NCI-H128 (cell line): ENCODE measurements at regions not wholly inside any gene's neighbourhood (a gene's known extent, or its start where the extent isn't known, plus 50 kb on each side); places are given as distances from the start of the nearest gene placed in this dataset.
A peak's percentile ranks its signal among the peaks of the same experiment; 100 is the strongest.
"Not testable (repeated sequence)": the region's sequence is repeated elsewhere in the genome, so short reads cannot be mapped to it uniquely, and the experiment has no call there.

Source experiments
- DNase-seq: peaks from one replicate; lab custom pipeline; 2025; ENCODE audit not compliant: unreplicated experiment; lab: John Stamatoyannopoulos, UW

DNA sequence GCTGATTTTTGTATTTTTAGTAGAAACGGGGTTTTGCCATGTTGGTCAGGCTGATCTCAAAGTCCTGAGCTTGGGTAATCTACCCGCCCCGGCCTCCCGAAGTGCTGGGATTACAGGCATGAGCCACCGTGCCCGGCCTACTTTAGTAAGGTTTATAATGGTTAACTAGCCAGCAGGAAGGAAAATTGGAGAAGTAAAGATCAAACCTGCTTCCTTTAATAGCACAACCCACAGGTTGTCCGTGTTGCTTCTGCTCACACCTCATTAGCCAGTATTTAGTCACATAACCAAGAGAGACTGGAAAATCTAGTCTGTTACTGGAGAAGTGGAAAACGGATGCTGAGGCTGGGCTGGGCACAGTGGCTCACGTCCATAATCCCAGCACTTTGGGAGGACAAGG, 51.9 kb upstream of the TBL1XR1 start:
- no peak for DNase-seq

DNA sequence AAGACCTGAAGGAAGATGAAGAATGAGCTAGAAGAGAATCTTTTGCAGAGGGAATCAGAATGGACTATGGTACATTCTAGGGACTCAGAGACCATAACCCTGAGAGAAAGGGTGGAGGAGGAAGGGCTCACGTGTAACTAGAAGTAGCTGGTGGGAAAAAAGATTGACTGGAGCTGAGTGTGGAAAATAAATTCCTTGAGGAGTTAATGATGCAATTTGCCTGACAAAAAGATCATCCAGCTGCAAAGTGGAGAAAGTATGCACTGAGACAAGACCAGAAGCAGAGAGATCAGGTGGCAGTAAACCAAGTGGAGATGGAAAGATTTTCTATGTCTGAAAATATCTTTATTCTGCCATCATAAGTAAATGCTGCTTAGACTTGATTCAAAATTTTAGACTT, 52.9 kb upstream of the TBL1XR1 start:
- no peak for DNase-seq

DNA sequence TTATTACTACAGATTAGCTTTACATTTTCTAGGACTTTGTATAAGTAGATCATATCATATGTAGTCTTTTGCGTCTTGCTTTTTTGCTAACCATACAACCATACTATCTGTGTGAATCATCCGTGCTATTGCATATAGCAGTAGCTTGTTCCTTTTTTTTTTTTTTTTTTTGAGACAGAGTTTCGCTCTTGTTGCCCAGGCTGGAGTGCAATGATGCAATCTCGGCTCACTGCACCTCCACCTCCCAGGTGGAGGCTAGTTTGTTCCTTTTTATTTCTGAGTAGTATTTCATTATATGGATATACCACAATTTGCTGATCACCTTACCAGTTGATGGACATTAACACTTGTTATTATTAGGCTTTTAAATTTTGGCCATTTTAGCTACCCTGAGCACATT, 54.5 kb upstream of the TBL1XR1 start:
- DNase-seq: no peak

DNA sequence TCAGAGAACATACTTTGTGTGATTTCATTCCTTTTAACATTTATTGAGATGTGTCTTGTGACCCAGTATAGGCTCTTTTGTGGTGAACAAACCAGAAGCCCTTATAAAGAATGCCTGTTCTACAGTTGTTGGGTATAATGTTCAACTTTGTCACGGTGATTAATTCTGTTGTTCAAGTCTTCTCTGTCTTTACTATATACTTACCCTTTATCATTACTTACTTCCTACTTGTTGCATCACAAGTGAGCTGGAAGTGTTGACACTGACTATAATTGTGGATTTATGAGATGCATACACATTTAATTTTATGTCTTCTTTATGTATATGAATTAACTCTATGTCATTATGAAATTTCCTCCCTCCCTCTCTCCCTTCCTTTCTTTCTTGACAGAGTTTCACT, 59.7 kb upstream of the TBL1XR1 start:
- no peak for DNase-seq

DNA sequence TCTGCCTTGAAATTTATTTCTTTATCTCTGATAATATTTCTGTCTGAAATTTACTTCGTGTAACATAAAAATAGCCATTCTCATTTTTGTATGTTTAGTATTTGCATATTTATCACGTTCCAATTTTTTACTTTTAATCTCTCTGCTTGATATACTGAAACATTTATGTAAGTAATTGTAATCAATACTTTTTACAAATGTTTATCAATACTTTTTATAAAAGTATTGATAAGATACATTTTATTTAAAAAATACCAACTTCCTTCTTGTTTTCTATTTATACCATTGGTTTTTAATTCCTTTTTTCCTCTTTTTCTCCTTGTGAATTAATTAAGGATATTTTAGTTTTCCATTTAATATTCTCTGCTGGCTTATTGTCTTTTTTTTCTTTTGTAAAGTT, 60.3 kb upstream of the TBL1XR1 start:
- no peak for DNase-seq

DNA sequence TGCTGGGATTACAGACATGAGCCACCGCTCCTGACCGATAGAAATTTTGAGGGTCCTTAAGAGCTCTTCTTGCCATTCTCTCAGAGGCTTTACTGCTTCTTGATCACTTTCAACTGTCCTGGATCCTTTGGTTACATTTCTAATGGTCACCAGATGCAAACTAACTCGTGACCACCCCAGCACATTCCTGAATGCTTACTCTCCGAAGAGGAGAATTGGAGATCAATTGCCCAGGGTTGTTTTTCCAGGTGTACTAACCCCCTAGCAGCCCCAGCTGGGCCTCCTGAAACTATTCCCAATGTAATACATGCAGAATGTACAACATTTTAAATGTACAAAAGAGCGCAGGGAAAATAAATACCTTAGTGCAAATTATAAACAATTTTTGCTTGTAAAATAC, 65.1 kb upstream of the TBL1XR1 start:
- no peak for DNase-seq

DNA sequence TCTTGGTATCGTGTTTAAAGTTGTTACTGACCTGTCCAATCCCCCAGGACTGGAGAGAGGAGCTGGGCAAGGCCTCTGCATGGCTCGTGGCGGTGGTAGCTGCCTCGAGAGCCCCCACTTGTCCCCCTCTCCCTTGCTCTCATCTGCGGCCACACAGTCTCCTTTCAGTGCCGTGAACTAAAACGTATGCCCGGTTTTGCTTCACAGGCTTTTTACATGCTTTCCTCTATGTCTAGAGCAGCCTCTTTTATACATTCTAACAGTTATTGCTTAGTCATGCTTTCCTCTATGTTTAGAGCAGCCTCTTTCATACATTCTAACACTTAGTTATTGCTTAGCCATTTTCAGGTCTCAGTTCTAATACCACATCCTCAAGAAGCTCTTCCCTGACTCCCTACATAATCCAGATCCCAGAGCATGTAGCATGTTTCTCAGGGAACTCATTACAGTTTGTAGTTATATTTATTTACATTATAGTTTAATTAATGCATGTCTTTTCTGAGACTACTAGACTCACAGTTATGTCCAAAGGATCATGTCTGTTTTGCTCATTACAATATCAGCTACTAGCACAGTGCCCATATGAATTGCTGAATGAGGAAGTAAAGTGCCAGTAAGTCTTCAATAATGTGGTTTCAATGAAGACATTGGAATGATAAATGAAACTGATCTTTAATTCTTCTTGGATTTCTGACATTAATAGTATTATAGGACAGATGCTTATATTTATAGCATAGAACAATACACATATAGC, 66.5 kb upstream of the TBL1XR1 start:
- DNase-seq: no peak

DNA sequence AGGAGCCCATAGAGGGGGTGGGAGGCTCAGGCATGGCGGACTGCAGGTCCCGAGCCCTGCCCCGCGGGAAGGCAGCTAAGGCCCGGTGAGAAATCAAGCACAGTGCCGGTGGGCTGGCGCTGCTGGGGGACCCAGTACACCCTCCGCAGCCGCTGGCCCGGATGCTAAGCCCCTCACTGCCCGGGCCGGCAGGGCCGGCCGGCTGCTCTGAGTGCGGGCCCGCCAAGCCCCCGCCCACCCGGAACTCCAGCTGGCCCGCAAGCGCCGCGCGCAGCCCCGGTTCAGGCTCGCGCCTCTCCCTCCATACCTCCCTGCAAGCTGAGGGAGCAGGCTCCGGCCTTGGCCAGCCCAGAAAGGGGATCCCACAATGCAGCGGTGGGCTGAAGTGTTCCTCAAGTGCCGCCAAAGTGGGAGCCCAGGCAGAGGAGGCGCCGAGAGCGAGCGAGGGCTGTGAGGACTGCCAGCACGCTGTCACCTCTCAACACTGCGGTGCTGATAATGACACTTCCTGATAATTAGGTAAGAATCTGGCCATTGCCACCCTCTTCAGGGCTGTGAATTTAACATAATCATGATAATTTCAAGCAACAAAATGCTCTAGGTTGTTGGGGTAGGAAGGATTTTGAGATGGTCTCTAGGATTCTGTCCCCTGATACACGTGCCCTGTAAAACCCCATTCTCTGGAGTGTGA, 74.7 kb upstream of the TBL1XR1 start:
- DNase-seq: not testable (repeated sequence)

DNA sequence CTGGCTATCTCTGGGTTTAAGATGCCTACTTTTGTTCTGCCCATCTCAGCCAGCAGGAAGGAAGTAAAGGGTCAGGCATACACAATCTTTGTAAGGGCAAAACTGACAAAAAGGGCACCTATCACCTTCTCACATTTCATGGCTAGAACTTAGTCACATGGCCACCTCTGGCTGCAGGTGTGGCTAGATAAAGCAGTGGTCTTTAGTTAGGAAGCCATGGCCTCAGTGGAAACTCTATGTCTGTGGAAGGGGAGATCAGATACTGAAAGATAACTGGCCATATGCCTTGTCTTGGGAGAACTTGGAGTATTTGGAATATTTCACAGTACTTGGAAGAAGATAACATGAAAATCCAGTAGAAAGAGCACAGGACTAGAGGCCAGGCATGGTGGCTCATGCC, 80.7 kb upstream of the TBL1XR1 start:
- no peak for DNase-seq

DNA sequence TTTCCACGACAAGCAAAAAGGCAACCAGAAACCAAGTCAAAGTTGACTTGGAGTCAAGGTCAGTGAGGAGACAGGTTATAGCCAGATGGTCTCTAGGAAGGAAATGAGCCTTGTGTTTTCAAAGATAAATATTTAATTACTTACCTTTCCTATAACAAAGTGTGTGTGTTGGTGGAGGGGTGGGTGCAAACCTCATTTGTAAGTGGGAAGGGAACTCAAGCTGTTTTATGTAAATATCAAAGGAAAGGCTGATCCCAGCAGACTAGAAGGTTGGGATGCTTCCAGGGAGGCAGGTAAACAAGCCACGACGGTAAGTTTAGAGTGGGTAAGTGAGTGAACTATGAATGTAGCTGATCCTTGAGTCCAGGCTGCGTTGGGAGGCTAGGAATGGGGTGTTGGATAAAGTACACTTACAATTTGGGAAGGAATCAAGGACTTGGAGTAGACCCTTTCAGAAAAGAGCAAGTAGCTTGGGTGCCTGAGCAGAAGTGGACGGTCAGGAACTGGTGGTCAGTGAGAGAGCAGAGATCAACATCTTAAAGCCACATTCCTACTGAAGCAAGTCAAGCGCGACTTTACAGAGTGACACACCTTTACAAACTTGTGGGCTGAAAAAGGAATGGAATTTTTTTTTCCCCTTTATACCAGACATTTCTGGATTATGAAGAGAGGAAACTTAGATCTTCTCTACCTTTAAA, 82.0 kb upstream of the TBL1XR1 start:
- DNase-seq: no peak

DNA sequence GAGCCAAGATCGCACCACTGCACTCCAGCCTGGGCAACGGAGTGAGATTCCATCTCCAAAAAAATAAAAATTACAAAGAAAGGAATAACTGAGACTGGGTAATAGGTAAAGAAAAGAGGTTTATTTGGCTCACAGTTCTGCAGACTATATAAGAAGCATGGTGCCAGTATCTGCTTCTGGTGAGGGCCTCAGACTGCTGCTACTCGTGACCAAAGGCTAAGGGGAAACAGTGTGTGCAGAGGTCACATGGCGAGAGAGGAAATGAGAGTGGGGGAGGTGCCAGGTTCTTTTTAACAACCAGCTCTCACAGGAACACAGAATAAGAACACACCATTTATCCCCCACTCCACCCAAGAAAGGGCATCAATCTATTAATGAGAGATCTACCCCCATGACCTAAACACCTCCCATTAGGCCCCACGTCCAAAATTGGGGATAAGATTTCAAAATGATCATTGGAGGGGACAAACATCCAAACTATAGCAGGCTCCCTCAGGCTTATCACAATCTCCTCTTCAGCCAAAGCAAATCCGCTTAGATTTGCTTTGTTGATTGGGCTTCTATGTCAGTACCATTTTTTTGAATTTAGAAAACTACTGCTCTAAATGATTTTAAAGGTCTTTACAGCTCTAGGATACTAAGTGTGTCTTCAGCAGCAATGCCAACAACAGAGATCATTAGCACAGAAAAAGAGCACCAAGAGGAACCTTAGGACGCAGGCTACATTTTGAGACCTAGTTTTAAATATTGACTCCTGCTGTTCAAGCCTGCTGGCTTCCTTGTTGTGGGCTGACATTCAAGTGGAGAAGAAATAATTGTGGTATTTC, 84.2 kb upstream of the TBL1XR1 start:
- DNase-seq: no peak

DNA sequence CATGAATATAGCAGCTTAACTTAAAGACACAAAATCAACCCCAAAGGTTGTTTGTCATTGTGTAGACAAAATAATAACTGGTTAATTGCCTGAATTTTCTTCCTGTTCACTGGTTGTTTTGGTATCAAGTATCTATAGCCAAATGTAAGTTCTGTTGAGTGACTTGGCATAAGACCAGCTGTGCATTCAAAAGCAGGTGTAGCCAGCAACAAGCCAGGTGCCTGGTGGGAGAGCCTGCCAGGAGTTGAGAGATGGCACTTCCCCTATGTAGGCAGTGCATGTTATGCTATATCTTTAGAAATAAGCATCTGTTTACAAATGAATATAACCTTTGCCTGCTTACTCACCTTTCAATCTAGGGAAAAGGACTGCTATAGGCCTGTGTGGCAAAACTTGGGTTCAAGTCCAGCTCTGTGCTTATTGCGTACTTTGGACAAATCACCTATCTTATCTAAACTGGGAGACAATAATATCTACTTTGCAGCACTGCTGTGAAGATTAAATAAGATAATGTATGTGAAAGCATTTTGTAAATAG, 84.9 kb upstream of the TBL1XR1 start:
- DNase-seq: peak; percentile 91

DNA sequence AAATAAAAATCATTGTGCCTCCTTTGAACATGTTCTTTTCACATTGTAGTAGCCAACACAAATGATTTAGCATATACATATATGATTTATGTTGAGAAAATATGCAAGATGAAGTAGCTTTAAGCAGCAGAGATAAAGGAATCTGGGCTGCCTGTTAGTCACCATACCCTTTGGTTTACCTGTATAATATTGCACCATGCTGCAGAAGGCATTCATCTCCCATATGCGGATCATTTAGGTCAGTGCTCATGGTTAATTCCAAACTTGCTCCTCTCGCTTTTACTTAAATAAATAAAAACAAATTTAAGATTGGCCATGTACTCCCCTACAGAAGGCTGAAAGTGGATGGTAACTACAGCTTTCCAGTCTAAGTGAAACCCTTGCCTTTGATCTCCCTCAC, 86.7 kb upstream of the TBL1XR1 start:
- no peak for DNase-seq

DNA sequence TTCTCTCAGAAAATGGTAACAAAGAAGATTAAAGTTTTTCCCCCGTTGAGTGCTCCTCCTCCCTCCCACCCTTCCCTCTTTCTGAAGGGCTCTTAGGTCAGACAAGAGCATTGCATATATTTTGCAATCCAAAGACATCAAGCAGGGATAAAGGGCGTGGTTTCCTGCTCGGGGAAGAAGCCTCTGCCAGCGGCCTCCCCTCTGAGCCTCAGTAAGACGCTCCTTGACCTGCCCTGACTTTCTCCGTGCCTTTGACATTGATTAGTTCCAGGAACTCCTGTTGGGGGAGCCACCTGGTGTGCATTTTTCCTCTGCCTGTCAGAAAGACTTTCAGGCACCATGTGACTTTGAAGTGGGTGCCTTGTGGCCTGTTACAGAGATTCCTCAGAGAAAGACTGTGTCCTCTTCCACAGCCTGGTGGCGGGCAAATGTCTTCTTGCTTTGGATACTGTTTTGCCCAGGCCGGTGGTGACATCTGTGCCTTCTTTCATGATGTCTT, 87.2 kb upstream of the TBL1XR1 start:
- peak; percentile 25 for DNase-seq

DNA sequence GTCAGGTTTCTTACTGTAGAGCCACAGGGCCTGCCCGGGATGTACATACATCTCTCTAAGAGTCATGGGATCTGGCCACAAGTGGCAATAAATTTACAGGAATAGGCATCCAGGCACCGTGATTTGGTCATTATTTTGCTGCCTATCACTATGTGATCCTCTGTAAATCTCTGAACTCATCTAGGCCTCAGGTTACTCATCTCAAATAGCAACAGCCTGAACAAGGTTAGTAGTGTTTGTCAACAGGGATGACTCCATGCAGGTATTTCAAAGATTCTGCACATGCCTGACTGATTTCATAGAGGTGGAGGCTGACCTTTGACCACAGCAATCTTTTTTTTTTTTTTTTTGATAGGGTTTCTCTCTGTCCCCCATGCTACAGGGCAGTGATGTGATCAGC, 88.8 kb upstream of the TBL1XR1 start:
- DNase-seq: no peak

DNA sequence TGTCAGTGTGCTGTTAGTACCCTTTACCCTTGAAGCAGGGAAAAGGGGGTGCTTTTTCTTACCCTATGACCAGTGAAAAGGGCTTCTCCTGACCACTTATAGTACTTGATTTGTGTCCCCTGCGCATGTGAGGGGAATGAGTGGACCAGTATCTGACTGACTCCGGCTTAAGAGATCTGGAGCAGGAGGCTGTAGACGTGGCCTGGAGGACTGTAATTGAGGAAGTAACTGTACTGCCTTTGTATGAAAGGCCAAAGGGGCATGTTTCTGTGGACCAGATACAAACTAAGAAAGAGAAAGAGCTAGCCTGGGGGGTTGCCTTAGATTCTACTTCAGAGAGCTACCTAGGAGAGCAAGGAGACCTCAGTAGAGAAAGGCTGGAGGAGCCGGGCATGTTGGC, 89.9 kb upstream of the TBL1XR1 start:
- no peak for DNase-seq

DNA sequence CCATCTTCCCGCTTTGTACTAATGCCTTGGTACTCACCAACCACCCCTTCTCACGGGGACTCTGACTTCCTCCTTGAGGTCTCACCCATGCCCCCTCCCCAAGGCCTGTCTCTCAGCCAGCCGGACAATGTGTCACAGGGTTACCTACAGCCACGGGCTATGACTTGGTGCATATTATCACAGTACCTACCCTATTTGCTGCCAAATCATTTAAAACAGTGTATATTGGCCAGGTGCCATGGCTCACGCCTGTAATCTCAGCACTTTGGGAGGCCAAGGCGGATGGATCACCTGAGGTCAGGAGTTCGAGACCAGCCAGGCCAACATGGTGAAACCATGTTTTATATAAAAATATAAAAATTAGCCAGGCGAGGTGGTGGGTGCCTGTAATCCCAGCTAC, 93.4 kb upstream of the TBL1XR1 start:
- no peak for DNase-seq

DNA sequence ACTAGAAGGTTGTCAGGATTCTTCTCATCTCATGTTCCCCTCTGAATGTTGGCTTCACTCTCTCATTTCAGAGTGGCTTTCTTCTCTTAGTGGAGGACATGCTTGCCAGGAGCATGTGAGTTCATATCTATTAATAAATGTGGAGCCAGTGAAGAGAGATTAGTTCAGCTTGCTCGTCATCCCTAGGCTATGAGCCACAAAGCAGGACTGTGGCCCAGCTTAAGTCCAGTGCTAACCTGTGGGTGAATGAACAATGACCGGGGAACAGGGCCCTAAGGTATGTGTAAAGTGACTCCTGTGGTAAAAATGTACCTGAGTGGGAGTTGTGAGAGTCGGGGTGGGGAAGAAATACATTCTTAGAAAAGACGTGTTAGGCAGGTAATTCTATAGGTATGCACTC, 96.9 kb upstream of the TBL1XR1 start:
- DNase-seq: no peak

DNA sequence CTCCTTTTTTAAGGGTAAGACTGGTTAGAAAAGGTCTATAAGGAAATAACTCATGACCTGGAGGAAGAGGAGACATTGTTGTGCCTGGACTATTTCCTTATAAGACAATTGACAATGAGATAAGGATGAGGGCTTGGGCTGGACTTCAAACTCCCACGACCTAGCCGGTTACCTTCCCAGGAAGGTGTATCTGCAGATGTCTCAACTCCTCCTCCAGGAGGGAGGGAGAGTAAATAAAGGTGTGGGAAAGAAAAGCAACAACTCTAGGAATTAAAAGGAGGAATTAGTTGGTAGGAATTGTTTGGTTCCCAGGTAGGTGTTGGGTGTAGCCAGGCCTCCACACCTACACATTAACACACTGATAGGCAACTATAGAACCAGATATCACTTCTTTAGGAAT, 97.8 kb upstream of the TBL1XR1 start:
- DNase-seq: no peak

DNA sequence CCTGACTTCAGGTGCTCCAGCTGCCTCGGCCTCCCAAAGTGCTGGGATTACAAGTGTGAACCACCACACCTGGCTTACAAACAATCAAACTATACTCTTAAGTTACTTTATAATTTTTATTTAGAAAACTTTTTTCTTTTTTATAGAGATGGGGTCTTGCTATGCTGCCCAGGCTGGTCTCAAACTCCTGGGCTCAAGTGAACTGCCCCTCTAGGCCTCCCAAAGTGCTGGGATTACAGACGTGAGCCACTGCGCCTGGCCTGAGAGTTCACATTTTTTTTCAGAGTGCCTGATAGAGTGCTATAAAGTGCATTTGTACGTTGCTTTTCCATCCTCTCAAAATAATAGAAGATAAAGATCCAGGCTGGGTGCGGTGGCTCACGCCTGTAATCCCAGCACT, 102.0 kb upstream of the TBL1XR1 start:
- no peak for DNase-seq
